OCI-LY3 (cell line): ENCODE measurements at regions not wholly inside any gene's neighbourhood (a gene's known extent, or its start where the extent isn't known, plus 50 kb on each side); places are given as distances from the start of the nearest gene placed in this dataset.

ENCODE experiments used
- CTCF ChIP-seq: fragments of 200-600, 300-600 bp; sonication (generic); IDR thresholded peaks from 2 replicates; pipeline ENCODE4 v1.5.1; 2014; ENCODE audit warnings: antibody characterized with exemption, low read length, low read depth
- EZH2phosphoT487 ChIP-seq: fragments of 200-600 bp; shearing (Covaris generic); IDR thresholded peaks from 2 replicates; pipeline ENCODE4 v1.6.1; 2018; ENCODE audit warnings: antibody characterized with exemption, mixed run types, low read depth

DNA sequence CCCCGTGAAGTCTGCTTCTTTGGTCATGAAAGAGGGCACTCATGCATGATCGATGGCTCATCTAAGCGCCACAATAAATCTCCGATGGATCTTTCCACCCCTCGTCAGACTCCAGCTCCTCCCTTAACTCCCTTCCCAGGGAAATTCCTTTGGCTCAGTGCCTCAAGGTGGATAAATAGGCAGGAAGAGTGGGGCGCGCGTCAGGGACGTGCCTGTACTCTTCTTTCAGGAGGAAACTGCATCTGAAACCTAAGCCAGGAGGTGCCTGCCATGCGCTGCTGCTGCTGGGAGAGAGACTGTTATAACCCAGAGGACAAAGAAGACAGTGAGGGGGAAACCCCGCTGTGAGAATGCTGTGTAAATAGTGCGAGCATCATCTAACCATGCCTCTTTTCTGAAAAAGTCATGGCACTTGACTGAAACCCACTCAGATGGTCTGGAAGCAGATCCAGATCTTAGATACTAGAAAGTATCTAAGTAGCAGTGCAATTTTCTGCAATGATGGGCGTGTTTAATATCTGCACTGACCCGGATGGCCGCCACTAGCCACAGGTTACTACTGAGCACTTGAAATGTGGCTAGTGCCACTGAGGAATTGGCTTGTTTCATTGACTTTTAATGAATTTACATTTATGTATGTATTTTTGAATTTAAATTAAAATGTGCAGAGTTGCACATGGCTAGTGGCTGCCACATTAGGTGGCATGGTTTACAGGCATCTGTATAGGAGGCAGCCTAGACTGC lies 120.3 kb upstream of the BASP1 start:
- no peak for TF ChIP-seq CTCF
- no peak for TF ChIP-seq EZH2phosphoT487
